ENCODE measurements at regions not wholly inside any gene's neighbourhood (a gene's known extent, or its start where the extent isn't known, plus 50 kb on each side); places are given as distances from the start of the nearest gene placed in this dataset.

- intact Hi-C loops (cut with DNase I): no loop called here
- DNase-seq: peak in 7 of 42 donors; percentile 3 to 55 (median 33)
Measured at GRCh38 chr4:6523251-6523650, 50.8 kb upstream of the PPP2R2C start.

GRCh38 chr4:6524436-6524835 lies 50.6 kb upstream of the MAN2B2 start:
- intact Hi-C loops (cut with DNase I): no loop called here
- DNase-seq: peak in 3 of 42 donors; percentile 0 to 27 (median 9)

Measured in head of caudate nucleus (tissue), 42 donors.